Loucy (cell line): ENCODE measurements at regions not wholly inside any gene's neighbourhood (a gene's known extent, or its start where the extent isn't known, plus 50 kb on each side); places are given as distances from the start of the nearest gene placed in this dataset.

Experiments used
- CTCF ChIP-seq: fragments of 200-600 bp; sonication (generic); conservative IDR thresholded peaks from 2 replicates; pipeline ENCODE4 v1.5.1; 2014; ENCODE audit warnings: mild to moderate bottlenecking, antibody characterized with exemption, low read length
- EZH2phosphoT487 ChIP-seq: fragments of 200-600 bp; IDR thresholded peaks from 2 replicates; pipeline ENCODE4 v1.6.1; 2018; ENCODE audit warnings: antibody characterized with exemption, mild to moderate bottlenecking, moderate library complexity, borderline replicate concordance

- no peak for TF ChIP-seq CTCF
- TF ChIP-seq EZH2phosphoT487: no peak
These were observed 646.1 kb upstream of the KIF2B start for GRCh38 chr17:53176629-53177028.
